Activated CD4-positive, alpha-beta T cell treated with anti-CD3 and anti-CD28 coated beads for 48 hours (primary cell): ENCODE measurements at regions not wholly inside any gene's neighbourhood (a gene's known extent, or its start where the extent isn't known, plus 50 kb on each side); places are given as distances from the start of the nearest gene placed in this dataset.
"Not testable (repeated sequence)": the region's sequence is repeated elsewhere in the genome, so short reads cannot be mapped to it uniquely, and the experiment has no call there.

Source experiments
- DNase-seq: peaks from one replicate; pipeline ENCODE4 v3.0.0-alpha.2; 2020

DNA sequence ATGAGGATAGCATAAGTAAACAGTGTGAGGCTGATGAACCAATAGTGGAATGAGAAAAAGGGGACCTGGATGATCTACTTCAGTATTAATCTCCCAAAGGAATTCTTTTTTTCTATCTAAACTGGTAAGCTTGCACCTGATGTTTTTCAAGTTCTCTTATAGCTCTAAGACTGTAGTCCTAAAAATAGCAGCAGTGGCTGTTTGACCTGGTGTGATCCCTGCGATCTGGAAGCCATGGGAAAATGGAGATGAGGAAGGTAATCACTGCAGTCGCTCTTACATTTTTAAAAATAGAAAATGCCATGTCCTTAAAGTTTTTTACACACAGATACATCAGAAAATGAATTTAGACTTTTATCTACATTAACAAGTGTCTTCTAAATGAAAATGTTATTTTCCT is 926.4 kb upstream of the SLC35B3 start:
- DNase-seq: no peak

- DNase-seq: no peak
Measured at GRCh38 chr6:9360881-9361280, 925.5 kb upstream of the SLC35B3 start.

DNA sequence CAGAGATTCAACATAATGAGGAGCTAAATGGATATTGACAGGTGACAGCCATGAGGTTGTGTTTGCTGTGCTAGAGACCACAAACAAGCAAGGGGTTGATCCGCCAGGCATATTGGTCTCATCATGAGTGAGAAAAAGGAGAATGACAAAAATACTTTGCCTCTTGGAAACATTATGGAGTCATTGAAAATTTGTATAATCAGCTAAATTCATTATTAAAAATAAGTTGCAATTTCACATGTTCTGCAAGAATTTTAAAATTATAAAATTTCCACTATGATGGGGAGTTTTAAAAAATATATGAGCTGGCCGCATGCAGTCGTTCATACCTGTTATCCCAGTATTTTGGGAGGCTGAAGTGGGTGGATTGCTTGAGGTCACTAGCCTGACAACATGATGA is 912.3 kb upstream of the SLC35B3 start:
- no peak for DNase-seq

DNA sequence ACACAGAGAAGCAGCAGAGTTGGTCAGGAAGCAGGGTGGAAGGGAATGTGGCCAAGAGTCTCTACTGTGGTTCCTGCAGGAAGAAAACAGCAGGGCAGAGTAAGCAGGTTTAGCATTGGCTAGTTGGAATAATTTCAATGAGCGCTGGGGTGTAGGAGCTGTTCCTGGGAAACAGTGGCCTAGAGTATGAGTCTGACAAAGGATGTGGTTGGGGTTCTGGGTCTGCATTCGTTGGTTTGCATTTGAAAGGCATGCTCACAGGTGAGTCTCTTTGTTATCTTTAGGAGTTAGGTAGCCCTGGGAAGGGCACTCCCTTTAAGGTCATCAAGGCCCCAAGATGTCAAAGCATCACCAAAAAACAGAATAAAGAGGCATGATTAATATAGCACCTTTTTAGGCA is 911.6 kb upstream of the SLC35B3 start:
- DNase-seq: no peak

GRCh38 chr6:9335431-9335830 is 900.1 kb upstream of the SLC35B3 start:
- no peak for DNase-seq

DNA sequence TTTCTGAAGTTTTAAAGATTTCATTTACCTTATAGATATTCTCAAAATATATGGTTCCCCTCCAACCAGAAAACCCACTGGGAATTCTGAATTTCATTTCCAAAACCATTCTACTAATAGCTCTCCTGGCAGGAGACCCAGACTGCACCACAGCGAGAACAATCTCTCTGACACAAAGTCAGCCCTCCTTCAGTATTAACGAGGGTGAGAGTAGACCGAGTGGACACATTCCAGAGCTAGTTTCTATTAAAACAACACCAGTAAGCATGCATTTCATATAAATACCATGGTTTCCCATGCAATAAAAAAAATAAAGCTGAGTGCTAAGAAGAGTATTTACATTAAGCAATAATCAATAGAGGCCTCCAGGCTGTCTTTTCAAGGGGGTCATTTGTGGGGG is 899.6 kb upstream of the SLC35B3 start:
- no peak for DNase-seq

GRCh38 chr6:9332241-9332780 is 897.0 kb upstream of the SLC35B3 start:
- no peak for DNase-seq

- DNase-seq: no peak
Measured at GRCh38 chr6:9316831-9317230, 881.5 kb upstream of the SLC35B3 start.

DNA sequence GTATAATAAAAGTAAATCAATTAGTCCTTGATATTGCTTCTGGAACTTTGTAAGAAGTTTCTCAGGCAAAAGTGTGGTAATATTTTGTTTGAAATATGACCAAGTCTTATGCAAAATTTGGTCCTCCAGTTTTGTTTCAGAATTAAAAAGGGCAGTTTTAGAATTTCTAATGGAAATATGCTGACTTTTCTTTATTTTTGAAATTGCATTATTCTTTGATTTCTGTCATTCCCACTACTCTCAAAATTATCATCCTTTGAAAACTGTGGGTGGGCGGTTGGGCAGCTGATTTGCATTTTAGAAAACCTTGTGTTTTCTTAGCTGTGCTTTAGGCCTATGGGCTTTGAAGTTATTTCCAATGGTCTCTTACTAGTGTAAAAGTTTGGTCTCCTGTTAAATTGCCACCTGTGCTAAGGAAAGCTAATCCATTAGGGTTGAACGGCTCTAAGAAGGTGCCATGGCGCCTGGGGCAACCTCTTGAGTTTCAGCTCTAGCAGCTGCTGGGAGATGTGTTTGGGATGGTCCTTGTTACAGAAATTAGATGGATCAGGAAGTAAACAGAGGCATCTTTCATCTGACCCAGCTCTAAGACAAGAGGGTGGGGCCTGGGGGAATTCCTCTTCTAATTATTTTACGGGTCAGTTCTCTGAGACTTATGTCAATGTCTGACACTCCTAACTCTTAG is 880.8 kb upstream of the SLC35B3 start:
- DNase-seq: no peak

GRCh38 chr6:9308284-9308683 is 872.9 kb upstream of the SLC35B3 start:
- no peak for DNase-seq

DNA sequence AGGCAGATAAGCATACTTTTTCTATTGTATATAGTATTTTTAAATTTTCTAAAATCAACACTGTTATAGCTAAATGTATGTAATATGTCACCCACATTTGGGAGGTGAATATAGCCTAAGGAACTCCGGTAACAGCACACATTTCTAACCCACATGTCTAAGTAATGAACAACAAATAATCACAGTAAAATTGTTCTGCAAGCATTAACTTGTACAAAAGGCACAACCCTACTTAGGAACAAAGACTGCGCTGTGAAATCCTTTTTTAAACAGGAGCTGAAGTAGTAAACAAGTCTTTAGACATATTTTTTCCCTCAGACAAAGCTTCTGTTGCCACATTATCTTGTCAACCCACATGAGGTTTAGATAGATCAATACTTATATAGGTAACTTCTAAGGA is 872.4 kb upstream of the SLC35B3 start:
- no peak for DNase-seq

DNA sequence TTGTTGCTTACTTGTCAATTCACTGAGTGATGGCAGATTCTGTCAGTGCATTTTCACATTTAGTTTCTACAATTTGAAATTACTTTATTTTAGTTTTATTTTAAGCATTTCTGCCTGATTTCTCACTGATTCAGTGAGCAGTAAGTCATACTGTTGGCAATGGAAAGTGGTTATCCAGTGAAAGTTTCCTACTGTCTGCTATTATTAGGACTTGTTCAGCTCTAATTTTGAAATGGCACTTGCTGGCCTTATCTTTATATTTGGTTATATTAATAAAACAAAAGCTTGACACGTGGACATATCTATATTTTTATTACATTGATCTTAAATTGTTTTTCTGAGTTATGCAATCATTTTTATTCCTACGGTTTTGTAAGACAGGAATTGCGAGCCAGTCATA is 871.8 kb upstream of the SLC35B3 start:
- no peak for DNase-seq

DNA sequence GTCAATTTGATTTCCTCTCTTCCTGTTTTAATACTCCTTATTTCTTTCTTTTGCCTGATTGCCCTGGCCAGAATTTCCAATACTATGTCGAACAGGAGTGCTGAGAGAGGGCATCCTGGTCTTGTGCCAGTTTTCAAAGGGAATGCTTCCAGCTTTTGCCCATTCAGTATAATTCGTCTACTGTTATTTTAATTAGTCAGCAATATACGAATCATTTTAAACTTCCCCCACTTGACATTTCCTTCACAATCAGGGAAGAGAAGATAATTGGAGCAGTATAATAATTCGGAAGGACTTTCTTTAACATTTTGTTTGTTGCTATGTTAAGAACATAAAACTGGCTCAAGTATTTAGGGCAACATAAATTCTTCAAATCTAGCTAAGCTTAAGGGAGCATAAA is 860.3 kb upstream of the SLC35B3 start:
- no peak for DNase-seq

DNA sequence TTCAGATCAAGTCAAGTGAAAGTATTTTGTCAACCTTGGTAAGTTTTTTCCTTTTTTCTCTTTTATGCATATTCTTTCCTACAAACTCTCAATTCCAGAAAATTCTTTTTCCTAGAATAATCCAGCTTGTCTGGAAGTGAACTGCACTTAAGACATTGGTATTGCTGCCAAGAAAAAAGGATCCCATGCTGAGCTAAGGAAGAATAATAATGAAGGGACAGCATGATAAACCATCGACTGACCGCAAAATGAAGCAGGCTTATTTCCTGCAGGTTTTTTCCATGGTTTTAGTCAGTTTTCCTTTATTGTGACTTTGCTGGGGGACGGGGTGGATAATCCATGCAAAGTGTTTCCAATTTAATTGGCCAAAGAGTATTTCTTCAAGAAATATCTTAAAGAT is 857.6 kb upstream of the SLC35B3 start:
- DNase-seq: no peak

DNA sequence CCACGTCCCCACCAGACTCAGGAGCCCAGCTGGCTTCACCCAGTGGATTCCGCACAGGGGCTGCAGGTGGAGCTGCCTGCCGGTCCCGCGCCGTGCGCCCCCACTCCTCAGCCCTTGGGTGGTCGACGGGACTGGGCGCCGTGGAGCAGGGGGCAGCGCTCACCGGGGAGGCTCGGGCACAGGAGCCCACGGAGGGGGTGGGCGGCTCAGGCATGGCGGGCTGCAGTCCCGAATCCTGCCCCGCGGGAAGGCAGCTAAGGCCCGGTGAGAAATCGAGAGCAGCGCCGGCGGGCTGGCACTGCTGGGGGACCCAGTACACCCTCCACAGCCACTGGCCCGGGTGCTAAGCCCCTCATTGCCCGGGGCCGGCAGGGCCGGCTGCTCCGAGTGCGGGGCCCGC is 855.0 kb upstream of the SLC35B3 start:
- DNase-seq: not testable (repeated sequence)

DNA sequence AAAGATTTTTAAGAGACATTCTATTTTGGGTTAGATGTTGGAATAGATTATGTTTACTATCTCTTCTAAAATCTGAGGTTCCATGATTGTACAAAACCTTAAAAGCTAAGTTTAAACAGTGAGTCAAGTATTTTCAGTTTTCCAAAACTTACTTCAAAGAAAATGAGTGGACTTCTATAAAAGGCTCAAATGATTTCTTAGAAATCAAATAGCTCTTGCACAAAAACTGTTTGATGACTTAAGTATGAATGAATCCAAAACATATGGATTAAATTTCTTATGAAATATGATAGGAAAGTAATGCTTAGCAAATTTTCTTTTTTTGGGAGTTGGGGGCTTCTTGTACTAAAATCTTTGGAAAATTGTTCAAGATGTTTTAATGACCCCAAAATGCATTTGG is 837.3 kb upstream of the SLC35B3 start:
- DNase-seq: no peak

GRCh38 chr6:9266741-9267140 is 831.4 kb upstream of the SLC35B3 start:
- no peak for DNase-seq

- no peak for DNase-seq
Measured at GRCh38 chr6:9257215-9257614, 821.9 kb upstream of the SLC35B3 start.

DNA sequence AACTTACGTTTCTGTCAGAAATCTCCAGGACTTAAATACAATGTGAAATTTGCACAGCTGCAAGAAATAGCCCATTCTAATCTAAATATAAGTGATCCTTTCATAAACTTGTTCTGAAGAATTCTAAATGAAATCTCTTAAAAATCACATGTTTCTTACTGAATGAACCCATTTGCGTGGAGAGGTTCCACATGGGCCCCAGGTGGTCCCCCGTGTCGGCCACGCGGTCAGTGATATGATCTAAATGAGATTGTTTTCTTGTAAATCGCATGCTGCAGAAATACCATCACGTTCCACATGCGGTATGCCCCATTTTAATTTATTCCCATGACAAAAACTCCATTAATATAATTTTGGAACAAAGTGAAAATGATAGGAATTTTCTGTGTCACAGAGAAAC is 818.9 kb upstream of the SLC35B3 start:
- no peak for DNase-seq

DNA sequence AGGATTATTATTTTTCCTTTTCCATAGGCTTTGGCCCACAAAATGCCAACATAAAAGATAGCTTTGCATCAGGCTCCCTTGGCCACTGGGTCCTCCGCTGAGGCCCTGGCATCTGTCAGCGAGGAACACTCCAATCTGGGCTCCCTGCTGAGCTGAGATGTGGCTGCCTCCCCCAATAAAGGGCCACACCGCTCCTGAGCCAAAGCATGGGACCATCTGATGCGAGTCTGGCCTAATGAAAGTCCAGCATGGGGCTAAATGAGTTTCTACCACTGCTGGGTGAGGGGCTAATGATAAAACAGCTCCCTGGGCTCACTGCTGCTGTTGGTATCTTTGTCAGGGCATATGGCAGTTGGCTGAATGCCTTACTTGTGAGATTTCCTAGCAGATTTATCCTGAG is 817.5 kb upstream of the SLC35B3 start:
- DNase-seq: no peak

DNA sequence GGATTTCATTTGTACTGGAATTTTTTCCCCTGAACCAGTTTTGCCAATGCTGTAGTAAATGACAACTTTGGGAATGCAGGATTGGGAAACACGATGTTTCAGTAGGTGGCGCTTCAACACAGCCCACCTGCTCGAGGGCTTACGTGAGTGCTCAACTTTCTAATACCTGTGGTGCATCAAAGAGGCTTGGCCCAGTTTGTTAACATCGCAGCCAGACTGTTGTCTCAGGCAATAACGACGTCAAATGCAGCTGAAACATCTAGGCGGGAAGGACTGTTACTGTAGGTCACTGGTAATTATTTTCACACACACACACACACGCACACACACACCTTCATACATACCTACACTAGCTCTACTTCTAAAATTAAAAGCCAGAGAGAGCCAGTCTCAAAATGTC is 815.5 kb upstream of the SLC35B3 start:
- no peak for DNase-seq

- no peak for DNase-seq
Measured at GRCh38 chr6:9248133-9248532, 812.8 kb upstream of the SLC35B3 start.

DNA sequence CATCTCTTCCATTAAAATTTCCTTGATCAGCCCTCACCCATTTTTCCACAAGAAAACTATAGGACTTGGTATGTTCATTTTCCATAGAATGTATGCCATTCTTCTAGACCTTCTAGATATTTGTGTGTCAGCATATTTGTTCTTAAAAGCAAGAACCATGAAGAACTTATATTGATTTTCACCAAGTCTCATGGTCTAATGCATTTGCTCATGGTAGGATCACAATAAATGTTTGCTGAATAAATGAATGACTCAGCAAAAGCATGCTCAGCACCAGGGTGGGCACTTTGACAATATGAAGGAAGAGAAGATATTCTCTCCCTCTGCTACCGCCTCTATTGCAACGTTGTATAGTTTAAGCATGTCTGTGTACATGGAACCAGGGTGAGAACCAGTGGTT is 805.5 kb upstream of the SLC35B3 start:
- no peak for DNase-seq

GRCh38 chr6:9236443-9236842 is 801.1 kb upstream of the SLC35B3 start:
- DNase-seq: no peak

DNA sequence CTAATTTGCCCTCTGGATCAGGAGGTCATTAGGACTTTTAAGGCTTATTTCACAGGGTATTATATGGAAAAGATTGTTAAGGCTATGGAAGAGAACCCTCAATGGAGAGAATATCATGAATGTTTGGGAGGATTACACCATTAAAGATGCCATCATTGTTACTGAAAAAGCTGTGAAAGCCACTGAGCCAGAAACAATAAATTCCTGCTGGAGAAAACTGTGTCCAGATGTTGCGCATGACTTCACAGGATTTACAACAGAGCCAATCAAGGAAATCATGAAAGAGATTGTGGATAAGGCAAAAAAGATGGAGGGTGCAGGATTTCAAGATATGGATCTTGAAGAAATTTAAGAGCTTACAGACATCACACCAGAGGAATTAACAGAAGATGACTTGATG is 798.3 kb upstream of the SLC35B3 start:
- no peak for DNase-seq
